Activated naive CD8-positive, alpha-beta T cell treated with anti-CD3 and anti-CD28 coated beads, Interleukin-2, amount 50 U/mL, for 24 hours (primary cell): ENCODE measurements at regions not wholly inside any gene's neighbourhood (a gene's known extent, or its start where the extent isn't known, plus 50 kb on each side); places are given as distances from the start of the nearest gene placed in this dataset.

Experiments
- ATAC-seq: fragments of 150-1000 bp; cut with Tn5 transposase; one replicate; pipeline ENCODE4 v1.10.0; 2021
- DNase-seq: peaks from one replicate; pipeline ENCODE4 v3.0.0; 2021
- H3K27ac Mint-ChIP-seq: one replicate; pipeline ENCODE4 v1.8.0; 2021; ENCODE audit warnings: mild to moderate bottlenecking, mixed read lengths
- H3K27me3 Mint-ChIP-seq: one replicate; pipeline ENCODE4 v1.8.0; 2021; ENCODE audit warnings: mixed read lengths
- H3K36me3 Mint-ChIP-seq: one replicate; pipeline ENCODE4 v1.8.0; 2021; ENCODE audit warnings: low read depth, mixed read lengths
- H3K4me1 Mint-ChIP-seq: one replicate; pipeline ENCODE4 v1.8.0; 2021; ENCODE audit warnings: mixed read lengths
- H3K4me3 Mint-ChIP-seq: one replicate; pipeline ENCODE4 v1.8.0; 2021; ENCODE audit warnings: mild to moderate bottlenecking, moderate library complexity, mixed read lengths
- H3K9me3 Mint-ChIP-seq: one replicate; pipeline ENCODE4 v1.8.0; 2021; ENCODE audit warnings: mixed read lengths

- ATAC-seq (no peak), DNase-seq (no peak)
- H3K4me3 Mint-ChIP-seq, result no peak overlapping the region
Measured at GRCh38 chr9:80648336-80648735, 1041.0 kb downstream of the TLE1 start.

GRCh38 chr9:80646211-80646610 lies 1043.1 kb downstream of the TLE1 start:
- no peak for ATAC-seq

More at GRCh38 chr9:80648336-80648735, 1041.0 kb downstream of the TLE1 start:
- no peaks in the 10 kb centered on the region for H3K4me1 Mint-ChIP-seq
- H3K27ac Mint-ChIP-seq, result no peak overlapping the region
- H3K27me3 Mint-ChIP-seq, result no peaks in the 10 kb centered on the region
- H3K36me3 Mint-ChIP-seq, result no peaks in the 10 kb centered on the region
- H3K9me3 Mint-ChIP-seq, result no peaks in the 10 kb centered on the region

GRCh38 chr9:80644044-80644443 lies 1045.3 kb downstream of the TLE1 start:
- H3K4me1 Mint-ChIP-seq, result no peaks in the 10 kb centered on the region
- DNase-seq (no peak), ATAC-seq (no peak)
- no peaks in the 10 kb centered on the region for H3K9me3 Mint-ChIP-seq
- H3K27me3 Mint-ChIP-seq, result no peaks in the 10 kb centered on the region
- H3K4me3 Mint-ChIP-seq, result no peak overlapping the region
- H3K27ac Mint-ChIP-seq, result no peak overlapping the region
- H3K36me3 Mint-ChIP-seq, result no peaks in the 10 kb centered on the region

More at GRCh38 chr9:80646211-80646610, 1043.1 kb downstream of the TLE1 start:
- Mint-ChIP-seq H3K36me3 (no peaks in the 10 kb centered on the region), H3K9me3 (no peaks in the 10 kb centered on the region), H3K27ac (no peak overlapping the region), H3K27me3 (no peaks in the 10 kb centered on the region), H3K4me3 (no peak overlapping the region), H3K4me1 (no peaks in the 10 kb centered on the region)
- DNase-seq, result no peak

GRCh38 chr9:80635065-80635464 lies 1054.3 kb downstream of the TLE1 start:
- no peak overlapping the region for H3K27ac Mint-ChIP-seq
- ATAC-seq (no peak), DNase-seq (no peak)
- H3K4me1 Mint-ChIP-seq, result no peaks in the 10 kb centered on the region
- H3K4me3 Mint-ChIP-seq, result no peak overlapping the region
- H3K36me3 Mint-ChIP-seq, result no peaks in the 10 kb centered on the region
- H3K9me3 Mint-ChIP-seq, result peaks cover 33% of the 10 kb centered on the region
- H3K27me3 Mint-ChIP-seq, result no peaks in the 10 kb centered on the region

GRCh38 chr9:80632041-80632440 lies 1057.3 kb downstream of the TLE1 start:
- Mint-ChIP-seq H3K36me3 (no peaks in the 10 kb centered on the region), H3K9me3 (peaks cover 31% of the 10 kb centered on the region), H3K4me3 (no peak overlapping the region), H3K27me3 (no peaks in the 10 kb centered on the region), H3K27ac (no peak overlapping the region), H3K4me1 (no peaks in the 10 kb centered on the region)
- DNase-seq (no peak), ATAC-seq (no peak)

- peaks cover 4% of the 10 kb centered on the region for H3K9me3 Mint-ChIP-seq
Measured at GRCh38 chr9:80622508-80622907, 1050.7 kb downstream of the TLE4 start.

GRCh38 chr9:80619356-80619755 lies 1047.6 kb downstream of the TLE4 start:
- Mint-ChIP-seq H3K9me3 (peaks cover 4% of the 10 kb centered on the region), H3K27ac (no peak overlapping the region), H3K27me3 (no peaks in the 10 kb centered on the region), H3K4me3 (no peak overlapping the region), H3K4me1 (no peaks in the 10 kb centered on the region), H3K36me3 (no peaks in the 10 kb centered on the region)
- ATAC-seq (no peak), DNase-seq (no peak)

More at GRCh38 chr9:80622508-80622907, 1050.7 kb downstream of the TLE4 start:
- H3K4me1 Mint-ChIP-seq, result no peaks in the 10 kb centered on the region
- no peaks in the 10 kb centered on the region for H3K36me3 Mint-ChIP-seq
- ATAC-seq (no peak), DNase-seq (no peak)
- H3K4me3 Mint-ChIP-seq, result no peak overlapping the region
- no peak overlapping the region for H3K27ac Mint-ChIP-seq
- no peaks in the 10 kb centered on the region for H3K27me3 Mint-ChIP-seq

GRCh38 chr9:80615964-80616363 lies 1044.2 kb downstream of the TLE4 start:
- ATAC-seq (no peak), DNase-seq (no peak)
- no peaks in the 10 kb centered on the region for H3K27me3 Mint-ChIP-seq
- H3K27ac Mint-ChIP-seq, result no peak overlapping the region
- H3K9me3 Mint-ChIP-seq, result peaks cover 4% of the 10 kb centered on the region
- no peaks in the 10 kb centered on the region for H3K4me1 Mint-ChIP-seq
- H3K4me3 Mint-ChIP-seq, result no peak overlapping the region
- no peaks in the 10 kb centered on the region for H3K36me3 Mint-ChIP-seq

GRCh38 chr9:80605793-80606192 lies 1034.0 kb downstream of the TLE4 start:
- no peak for ATAC-seq
- Mint-ChIP-seq H3K27me3 (no peaks in the 10 kb centered on the region), H3K4me3 (no peak overlapping the region), H3K36me3 (no peaks in the 10 kb centered on the region), H3K27ac (no peak overlapping the region), H3K9me3 (no peaks in the 10 kb centered on the region), H3K4me1 (no peaks in the 10 kb centered on the region)
- no peak for DNase-seq

- Mint-ChIP-seq H3K27me3 (no peaks in the 10 kb centered on the region), H3K4me3 (no peak overlapping the region), H3K36me3 (no peaks in the 10 kb centered on the region), H3K4me1 (no peaks in the 10 kb centered on the region), H3K9me3 (no peaks in the 10 kb centered on the region), H3K27ac (no peak overlapping the region)
- ATAC-seq, result no peak
- no peak for DNase-seq
Measured at GRCh38 chr9:80605129-80605528, 1033.4 kb downstream of the TLE4 start.

GRCh38 chr9:80602291-80602690 lies 1030.5 kb downstream of the TLE4 start:
- Mint-ChIP-seq H3K4me3 (no peak overlapping the region), H3K4me1 (no peaks in the 10 kb centered on the region), H3K9me3 (peaks cover 3% of the 10 kb centered on the region), H3K27me3 (no peaks in the 10 kb centered on the region), H3K36me3 (no peaks in the 10 kb centered on the region), H3K27ac (no peak overlapping the region)
- no peak for ATAC-seq
- DNase-seq, result no peak

GRCh38 chr9:80596579-80596978 lies 1024.8 kb downstream of the TLE4 start:
- H3K4me1 Mint-ChIP-seq, result no peaks in the 10 kb centered on the region
- no peaks in the 10 kb centered on the region for H3K36me3 Mint-ChIP-seq
- no peak overlapping the region for H3K4me3 Mint-ChIP-seq
- peaks cover 15% of the 10 kb centered on the region for H3K9me3 Mint-ChIP-seq
- H3K27ac Mint-ChIP-seq, result no peak overlapping the region
- no peak for DNase-seq
- no peaks in the 10 kb centered on the region for H3K27me3 Mint-ChIP-seq
- ATAC-seq, result no peak

- Mint-ChIP-seq H3K4me1 (no peaks in the 10 kb centered on the region), H3K4me3 (no peak overlapping the region), H3K9me3 (peaks cover 19% of the 10 kb centered on the region), H3K27ac (no peak overlapping the region), H3K27me3 (no peaks in the 10 kb centered on the region), H3K36me3 (no peaks in the 10 kb centered on the region)
- DNase-seq (no peak), ATAC-seq (no peak)
Measured at GRCh38 chr9:80595192-80595591, 1023.4 kb downstream of the TLE4 start.

- DNase-seq (no peak), ATAC-seq (no peak)
Measured at GRCh38 chr9:80592413-80592812, 1020.6 kb downstream of the TLE4 start.

GRCh38 chr9:80586786-80587330 lies 1015.1 kb downstream of the TLE4 start:
- H3K4me3 Mint-ChIP-seq, result no peak overlapping the region
- no peak for ATAC-seq
- no peaks in the 10 kb centered on the region for H3K27me3 Mint-ChIP-seq
- H3K9me3 Mint-ChIP-seq, result peaks cover 4% of the 10 kb centered on the region
- DNase-seq, result no peak
- no peaks in the 10 kb centered on the region for H3K4me1 Mint-ChIP-seq
- H3K36me3 Mint-ChIP-seq, result no peaks in the 10 kb centered on the region
- no peak overlapping the region for H3K27ac Mint-ChIP-seq

More at GRCh38 chr9:80592413-80592812, 1020.6 kb downstream of the TLE4 start:
- Mint-ChIP-seq H3K9me3 (peaks cover 16% of the 10 kb centered on the region), H3K27me3 (no peaks in the 10 kb centered on the region), H3K27ac (no peak overlapping the region), H3K4me1 (no peaks in the 10 kb centered on the region), H3K36me3 (no peaks in the 10 kb centered on the region), H3K4me3 (no peak overlapping the region)

GRCh38 chr9:80571953-80572352 lies 1000.2 kb downstream of the TLE4 start:
- Mint-ChIP-seq H3K4me1 (no peaks in the 10 kb centered on the region), H3K9me3 (peaks cover 38% of the 10 kb centered on the region), H3K36me3 (no peaks in the 10 kb centered on the region), H3K4me3 (no peak overlapping the region), H3K27ac (no peak overlapping the region), H3K27me3 (no peaks in the 10 kb centered on the region)
- ATAC-seq, result no peak
- no peak for DNase-seq
